PC-3 (cell line): ENCODE measurements at regions not wholly inside any gene's neighbourhood (a gene's known extent, or its start where the extent isn't known, plus 50 kb on each side); places are given as distances from the start of the nearest gene placed in this dataset.

Experiments used
- ATAC-seq: fragments of 200-7000 bp; cut with Tn5 transposase; 2 replicates; pipeline ENCODE4 v1.9.1; 2020; ENCODE audit warnings: mild to moderate bottlenecking, moderate library complexity
- BruUV-seq: library from RNA; stranded (reverse); fragments of 400-500 nt; replicated peaks from 2 replicates; lab custom pipeline; 2021; lab: Mats Ljungman, UMichigan
- CTCF ChIA-PET: fragments of 300-600 bp; sonication (Branson Sonifier 250); formaldehyde crosslinking; loops from one replicate; lab custom pipeline; 2022; ENCODE audit warnings: antibody characterized with exemption; lab: Charles Lee
- POLR2A ChIA-PET: fragments of 300-600 bp; sonication (Branson Sonifier 250); formaldehyde crosslinking; loops from one replicate; lab custom pipeline; 2022; ENCODE audit warnings: antibody characterized with exemption; ENCODE audit not compliant: unreplicated experiment; lab: Charles Lee
- DNase-seq: peaks from one replicate; pipeline ENCODE4 v3.0.0-alpha.2; 2015
- H2AFZ ChIP-seq: fragments of 300-600 bp; sonication (generic); 2 replicates; pipeline ENCODE4 v1.6.0; 2016; ENCODE audit warnings: antibody characterized with exemption, low read length
- H3F3A ChIP-seq: fragments of 300-600 bp; sonication (generic); one replicate; pipeline ENCODE4 v1.6.0; 2017; ENCODE audit warnings: antibody characterized with exemption, low read length, control low read depth, mild to moderate bottlenecking; ENCODE audit not compliant: unreplicated experiment
- H3K27ac ChIP-seq: fragments of 300-600 bp; sonication (generic); 2 replicates; pipeline ENCODE4 v1.5.1; 2016; ENCODE audit warnings: mild to moderate bottlenecking, low read length
- H3K27me3 ChIP-seq: fragments of 300-600 bp; sonication (generic); 2 replicates; pipeline ENCODE4 v1.6.1; 2016; ENCODE audit warnings: low read length, mixed read lengths
- H3K36me3 ChIP-seq: fragments of 300-600 bp; sonication (generic); 2 replicates; pipeline ENCODE4 v1.6.1; 2016; ENCODE audit warnings: low read depth, mixed run types, low read length, mixed read lengths
- H3K4me1 ChIP-seq: fragments of 300-600 bp; sonication (generic); 2 replicates; pipeline ENCODE4 v1.5.1; 2016; ENCODE audit warnings: low read length; ENCODE audit not compliant: insufficient read depth
- H3K4me2 ChIP-seq: fragments of 300-600 bp; sonication (generic); 2 replicates; pipeline ENCODE4 v1.6.0; 2016; ENCODE audit warnings: low read length
- H3K4me3 ChIP-seq: fragments of 300-600 bp; sonication (generic); 2 replicates; pipeline ENCODE4 v1.5.1; 2016; ENCODE audit warnings: mild to moderate bottlenecking, low read length, mixed read lengths
- H3K79me2 ChIP-seq: fragments of 300-600 bp; sonication (generic); 2 replicates; pipeline ENCODE4 v1.6.1; 2017; ENCODE audit warnings: low read length, mixed read lengths
- H3K9ac ChIP-seq: fragments of 300-600 bp; sonication (generic); 2 replicates; pipeline ENCODE4 v1.6.0; 2016; ENCODE audit warnings: mild to moderate bottlenecking, low read length
- H3K9me2 ChIP-seq: fragments of 300-600 bp; sonication (generic); replicated peaks from 2 replicates; pipeline ENCODE4 v1.6.1; 2016; ENCODE audit warnings: mixed run types, low read length, mixed read lengths
- H3K9me3 ChIP-seq: fragments of 300-600 bp; sonication (generic); 2 replicates; pipeline ENCODE4 v1.6.1; 2016; ENCODE audit warnings: low read length, mixed read lengths
- H4K20me1 ChIP-seq: fragments of 300-600 bp; sonication (generic); 2 replicates; pipeline ENCODE4 v1.6.1; 2016; ENCODE audit warnings: low read length, mixed read lengths
- EZH2 ChIP-seq: fragments of 300-600 bp; sonication (generic); IDR thresholded peaks from one replicate; pipeline ENCODE4 v1.6.1; 2017; ENCODE audit warnings: antibody characterized with exemption, mild to moderate bottlenecking, low read length; ENCODE audit not compliant: unreplicated experiment
- EZH2phosphoT487 ChIP-seq: fragments of 300-600 bp; sonication (generic); IDR thresholded peaks from 2 replicates; pipeline ENCODE4 v1.6.1; 2018; ENCODE audit warnings: mild to moderate bottlenecking, antibody characterized with exemption, low read length, borderline replicate concordance
- intact Hi-C: fragments of 100-400 bp; cut with micrococcal nuclease; formaldehyde crosslinking; loops from 2 replicates; pipeline ENCODE4 v1.9.0; 2023
- TF ChIP-seq, protein P1 (sequence below): fragments of 300-600 bp; sonication (generic); conservative IDR thresholded peaks from 2 replicates; pipeline ENCODE4 v1.5.1; 2017; ENCODE audit warnings: antibody characterized with exemption, low read depth, mild to moderate bottlenecking, low read length

DNA sequence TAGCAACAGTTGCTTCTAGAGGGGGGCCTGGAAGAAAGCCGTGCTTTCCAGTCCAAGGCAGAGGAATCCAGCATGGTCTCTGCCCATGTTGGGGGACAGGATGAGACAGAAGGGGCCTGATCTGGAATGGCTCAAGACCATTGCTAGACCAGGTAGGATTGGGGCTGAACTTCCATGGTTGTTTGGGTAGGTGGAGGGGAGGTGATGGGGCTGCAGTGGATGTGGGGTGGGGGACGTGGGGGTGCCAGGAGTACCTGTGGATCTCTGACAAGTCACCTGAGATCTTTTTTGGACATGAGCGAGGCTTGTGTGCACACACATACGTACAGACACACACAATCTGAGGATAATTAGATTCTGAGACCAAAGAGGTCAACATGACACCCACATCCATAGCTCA lies 228.7 kb upstream of the SKOR2 start:
- no peaks in the 10 kb centered on the region for H3K79me2 ChIP-seq
- no TSS peak for BruUV-seq
- H3K4me3 ChIP-seq = no peak overlapping the region
- intact Hi-C loops = no loop called here
- H3K4me2 ChIP-seq = no peak overlapping the region
- CTCF ChIA-PET = no interaction called here
- H3K9me2 ChIP-seq = no peaks in the 10 kb centered on the region
- H3K9ac ChIP-seq = no peak overlapping the region
- no peaks in the 10 kb centered on the region for H4K20me1 ChIP-seq
- no peak for DNase-seq
- H3K4me1 ChIP-seq = no peaks in the 10 kb centered on the region
- no peaks in the 10 kb centered on the region for H3F3A ChIP-seq
- no peaks in the 10 kb centered on the region for H3K36me3 ChIP-seq
- ATAC-seq = no peak
- no peaks in the 10 kb centered on the region; the same call in 1 of the 2 replicates for H3K27me3 ChIP-seq
- no peak overlapping the region for H3K27ac ChIP-seq
- TF ChIP-seq, protein P1, sequence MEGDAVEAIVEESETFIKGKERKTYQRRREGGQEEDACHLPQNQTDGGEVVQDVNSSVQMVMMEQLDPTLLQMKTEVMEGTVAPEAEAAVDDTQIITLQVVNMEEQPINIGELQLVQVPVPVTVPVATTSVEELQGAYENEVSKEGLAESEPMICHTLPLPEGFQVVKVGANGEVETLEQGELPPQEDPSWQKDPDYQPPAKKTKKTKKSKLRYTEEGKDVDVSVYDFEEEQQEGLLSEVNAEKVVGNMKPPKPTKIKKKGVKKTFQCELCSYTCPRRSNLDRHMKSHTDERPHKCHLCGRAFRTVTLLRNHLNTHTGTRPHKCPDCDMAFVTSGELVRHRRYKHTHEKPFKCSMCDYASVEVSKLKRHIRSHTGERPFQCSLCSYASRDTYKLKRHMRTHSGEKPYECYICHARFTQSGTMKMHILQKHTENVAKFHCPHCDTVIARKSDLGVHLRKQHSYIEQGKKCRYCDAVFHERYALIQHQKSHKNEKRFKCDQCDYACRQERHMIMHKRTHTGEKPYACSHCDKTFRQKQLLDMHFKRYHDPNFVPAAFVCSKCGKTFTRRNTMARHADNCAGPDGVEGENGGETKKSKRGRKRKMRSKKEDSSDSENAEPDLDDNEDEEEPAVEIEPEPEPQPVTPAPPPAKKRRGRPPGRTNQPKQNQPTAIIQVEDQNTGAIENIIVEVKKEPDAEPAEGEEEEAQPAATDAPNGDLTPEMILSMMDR = no peak
- TF ChIP-seq EZH2 (no peak), EZH2phosphoT487 (no peak)
- no peaks in the 10 kb centered on the region for H3K9me3 ChIP-seq
- no peak overlapping the region for H2AFZ ChIP-seq
- POLR2A ChIA-PET = no interaction called here

DNA sequence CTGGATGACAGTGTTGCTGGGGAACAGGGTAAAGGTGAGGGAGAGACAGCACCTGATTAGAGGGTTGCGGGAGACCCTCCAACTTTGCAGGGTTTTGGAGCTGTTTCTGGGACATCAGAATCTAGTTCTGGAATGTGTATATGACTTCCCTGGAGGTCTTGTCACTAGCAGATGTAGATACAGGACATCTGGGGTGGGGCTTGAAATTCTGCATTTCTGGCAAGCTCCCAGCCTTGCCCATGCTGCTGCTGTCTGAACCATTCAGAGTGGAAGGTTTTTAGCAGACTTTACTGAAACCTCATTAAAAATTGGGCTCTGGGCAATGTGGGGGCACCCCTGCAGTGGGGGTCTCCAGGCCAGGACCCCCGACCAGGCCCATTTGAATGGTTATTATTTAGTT lies 220.3 kb upstream of the SKOR2 start:
- no peak for TF ChIP-seq EZH2
- TF ChIP-seq, protein P1 = no peak
- TF ChIP-seq EZH2phosphoT487 = no peak
- no peaks in the 10 kb centered on the region for H3K9me3 ChIP-seq
- no peaks in the 10 kb centered on the region for H3K79me2 ChIP-seq
- H3K27me3 ChIP-seq = no peaks in the 10 kb centered on the region
- H3K4me2 ChIP-seq = no peak overlapping the region
- no peak overlapping the region for H2AFZ ChIP-seq
- no peak for ATAC-seq
- intact Hi-C loops = no loop called here
- no peak overlapping the region for H3K4me3 ChIP-seq
- H3K4me1 ChIP-seq = no peaks in the 10 kb centered on the region
- no peak for DNase-seq
- no TSS peak for BruUV-seq
- CTCF ChIA-PET = no interaction called here
- H3K9me2 ChIP-seq = no peaks in the 10 kb centered on the region
- H3K27ac ChIP-seq = no peak overlapping the region
- H3K36me3 ChIP-seq = no peaks in the 10 kb centered on the region
- POLR2A ChIA-PET = no interaction called here
- no peaks in the 10 kb centered on the region for H4K20me1 ChIP-seq
- no peak overlapping the region for H3K9ac ChIP-seq
- H3F3A ChIP-seq = no peaks in the 10 kb centered on the region

DNA sequence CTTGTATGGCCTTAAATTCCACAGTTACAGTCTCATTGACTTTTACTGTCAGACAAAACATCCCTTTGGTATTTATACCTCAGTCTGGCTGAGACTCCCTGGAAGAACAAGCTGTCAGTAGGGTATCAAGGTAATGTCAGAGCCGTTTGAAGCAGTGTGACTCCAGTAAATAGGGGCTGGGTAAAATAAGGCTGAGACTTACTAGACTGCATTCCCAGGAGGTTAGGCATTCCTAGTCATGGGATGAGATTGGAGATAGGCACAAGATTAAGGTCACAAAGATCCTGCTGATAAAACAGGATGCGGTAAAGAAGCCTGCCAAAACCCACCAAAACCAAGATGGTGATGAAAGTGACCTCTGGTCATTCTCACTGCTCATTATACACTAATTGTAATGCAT lies 219.5 kb upstream of the SKOR2 start:
- no peak overlapping the region for H3K4me2 ChIP-seq
- no TSS peak for BruUV-seq
- no peak overlapping the region for H3K4me3 ChIP-seq
- H3K9me2 ChIP-seq = no peaks in the 10 kb centered on the region
- POLR2A ChIA-PET = no interaction called here
- no peak overlapping the region for H2AFZ ChIP-seq
- TF ChIP-seq EZH2phosphoT487 (no peak), EZH2 (no peak)
- TF ChIP-seq, protein P1 = no peak
- no peaks in the 10 kb centered on the region for H3K27me3 ChIP-seq
- CTCF ChIA-PET = no interaction called here
- H3K79me2 ChIP-seq = no peaks in the 10 kb centered on the region
- ATAC-seq = no peak
- no peak for DNase-seq
- H3K4me1 ChIP-seq = no peaks in the 10 kb centered on the region
- H3K9ac ChIP-seq = no peak overlapping the region
- no peaks in the 10 kb centered on the region for H4K20me1 ChIP-seq
- intact Hi-C loops = no loop called here
- H3F3A ChIP-seq = no peaks in the 10 kb centered on the region
- H3K9me3 ChIP-seq = no peaks in the 10 kb centered on the region
- no peak overlapping the region for H3K27ac ChIP-seq
- no peaks in the 10 kb centered on the region for H3K36me3 ChIP-seq
